K562 (cell line): ENCODE measurements at regions not wholly inside any gene's neighbourhood (a gene's known extent, or its start where the extent isn't known, plus 50 kb on each side); places are given as distances from the start of the nearest gene placed in this dataset.

Source experiments
- ATAC-seq: fragments of 200-7000 bp; cut with Tn5 transposase; 3 replicates; pipeline ENCODE4 v1.9.1; 2020; ENCODE audit warnings: moderate library complexity
- BruUV-seq: library from RNA; stranded (reverse); fragments of 400-500 nt; replicated peaks from 2 replicates; lab custom pipeline; 2021; lab: Mats Ljungman, UMichigan
- CTCF ChIA-PET: fragments of 300-600 bp; formaldehyde crosslinking; extraction: SDS; loops from one replicate; lab custom pipeline; 2021; ENCODE audit warnings: low intra/inter-chr PET ratio; lab: Yijun Ruan, JAX
- POLR2A ChIA-PET: fragments of 300-600, 350-650 bp; sonication (Branson Sonifier 250); formaldehyde crosslinking; extraction: SDS; loops from one replicate; lab custom pipeline; 2021; ENCODE audit warnings: antibody characterized with exemption, inconsistent platforms; lab: Yijun Ruan, JAX
- DNase-seq, 4 experiments: peaks; one replicate each; pipeline versions ENCODE4 v3.0.0 to v3.0.0-alpha.2; 2011 to 2018; ENCODE audit warnings: low spot score in 3 of 4, mixed read lengths in 3 of 4; ENCODE audit errors: extremely low read depth in 1 of 4
- FAIRE-seq: peaks from 2 replicates; lab custom pipeline; 2011; peaks lifted over from hg19 to GRCh38; lab: Jason Lieb, UNC
- H2AFZ ChIP-seq: 2 replicates; pipeline ENCODE4 v1.6.0; 2011; ENCODE audit warnings: low read depth, low read length, control low read depth, inconsistent platforms
- H3K27ac ChIP-seq: fragments of 200-600 bp; 3 replicates; pipeline ENCODE4 v1.8.0; 2011; ENCODE audit warnings: low read depth, mild to moderate bottlenecking, control low read depth, inconsistent platforms, low read length, moderate library complexity, mixed read lengths; ENCODE audit errors: extremely low read depth
- H3K27me3 ChIP-seq, 2 experiments: fragments of 300-600 bp in 1 of 2; 2 replicates in 1 of 2; 3 replicates in 1 of 2; pipeline versions ENCODE4 v1.6.0 to v1.8.0; 2011; ENCODE audit warnings: inconsistent platforms in 2 of 2, low read length in 2 of 2, mild to moderate bottlenecking in 1 of 2, mixed read lengths in 1 of 2, moderate library complexity in 1 of 2; ENCODE audit not compliant: control insufficient read depth in 2 of 2, insufficient read depth in 2 of 2
- H3K36me3 ChIP-seq: fragments of 300-600 bp; 3 replicates; pipeline ENCODE4 v1.8.0; 2011; ENCODE audit warnings: mild to moderate bottlenecking, low read length, inconsistent platforms; ENCODE audit not compliant: control insufficient read depth, insufficient read depth
- H3K4me1 ChIP-seq, 2 experiments: fragments of 200-600 bp in 1 of 2; replicated peaks in 1 of 2; 2 replicates in 1 of 2; 3 replicates in 1 of 2; pipeline versions ENCODE4 v1.5.1 to v1.8.0; 2011; ENCODE audit warnings: inconsistent platforms in 2 of 2, low read length in 2 of 2, mild to moderate bottlenecking in 1 of 2, mixed read lengths in 1 of 2, moderate library complexity in 1 of 2; ENCODE audit not compliant: control insufficient read depth in 2 of 2, insufficient read depth in 2 of 2
- H3K4me2 ChIP-seq: 2 replicates; pipeline ENCODE4 v1.6.1; 2011; ENCODE audit warnings: low read length, control low read depth, inconsistent platforms, mixed read lengths; ENCODE audit not compliant: insufficient read depth
- H3K4me3 ChIP-seq: fragments of 200-600 bp; sonication (generic), shearing (Covaris generic); 2 replicates; pipeline ENCODE4 v1.5.1; 2016; ENCODE audit warnings: control low read depth, inconsistent platforms
- H3K79me2 ChIP-seq: fragments of 200-600 bp; 3 replicates; pipeline ENCODE4 v1.8.0; 2011; ENCODE audit warnings: low read length, inconsistent platforms; ENCODE audit not compliant: control insufficient read depth, insufficient read depth
- H3K9ac ChIP-seq, 2 experiments: 2 replicates each; pipeline versions ENCODE4 v1.6.0 to v1.6.1; 2011; ENCODE audit warnings: low read depth in 2 of 2, low read length in 2 of 2, control low read depth in 1 of 2, inconsistent platforms in 1 of 2, mild to moderate bottlenecking in 1 of 2, mixed read lengths in 1 of 2; ENCODE audit not compliant: insufficient read depth in 1 of 2
- H3K9me1 ChIP-seq: one replicate; pipeline ENCODE4 v1.6.0; 2011; ENCODE audit warnings: inconsistent platforms, mild to moderate bottlenecking, low read length, moderate library complexity; ENCODE audit not compliant: control insufficient read depth, insufficient read depth
- H3K9me3 ChIP-seq: replicated peaks from 2 replicates; pipeline ENCODE4 v1.5.1; 2011; ENCODE audit warnings: low read depth, low read length, inconsistent platforms; ENCODE audit not compliant: control insufficient read depth, insufficient read depth
- H4K20me1 ChIP-seq: replicated peaks from 2 replicates; pipeline ENCODE4 v1.6.1; 2011; ENCODE audit warnings: low read length, inconsistent platforms, mixed read lengths; ENCODE audit not compliant: control insufficient read depth, insufficient read depth
- CEBPB ChIP-seq: fragments of 450-650 bp; IDR thresholded peaks from 2 replicates; pipeline ENCODE4 v1.6.1; 2016; ENCODE audit warnings: missing genetic modification characterization, missing compliant biosample characterization
- CHCHD3 ChIP-seq: fragments of 250-450 bp; sonication (Bioruptor Pico); IDR thresholded peaks from 2 replicates; pipeline ENCODE4 v2.1.2; 2022; ENCODE audit warnings: mild to moderate bottlenecking
- CHD1 ChIP-seq: fragments of 200-600 bp; sonication (generic); IDR thresholded peaks from one replicate; pipeline ENCODE4 v1.6.1; 2012; ENCODE audit warnings: mild to moderate bottlenecking, moderate library complexity, low read length, inconsistent platforms
- FOXP1 ChIP-seq: sonication (generic); formaldehyde crosslinking; IDR thresholded peaks from 2 replicates; pipeline ENCODE4 v1.8.0; 2022; ENCODE audit warnings: mild to moderate bottlenecking, missing genetic modification reagents
- ILK ChIP-seq: fragments of 450-650 bp; IDR thresholded peaks from 2 replicates; pipeline ENCODE4 v1.6.1; 2016; ENCODE audit warnings: missing genetic modification characterization, low read depth, mild to moderate bottlenecking, missing compliant biosample characterization, moderate library complexity, borderline replicate concordance
- NUFIP1 ChIP-seq: fragments of 450-650 bp; IDR thresholded peaks from 2 replicates; pipeline ENCODE4 v1.6.1; 2018; ENCODE audit not compliant: partially characterized antibody
- RB1 ChIP-seq: fragments of 450-650 bp; IDR thresholded peaks from 2 replicates; pipeline ENCODE4 v1.6.1; 2017; ENCODE audit warnings: low read depth, mild to moderate bottlenecking
- TGIF2 ChIP-seq: sonication (generic); formaldehyde crosslinking; IDR thresholded peaks from 2 replicates; pipeline ENCODE4 v1.8.1; 2022; ENCODE audit warnings: mild to moderate bottlenecking, missing genetic modification reagents, moderate library complexity
- THAP7 ChIP-seq: fragments of 250-450 bp; sonication (Bioruptor Pico); IDR thresholded peaks from 2 replicates; pipeline ENCODE4 v1.5.0; 2021
- ZNF324 ChIP-seq: fragments of 250-450 bp; sonication (Bioruptor Pico); IDR thresholded peaks from 2 replicates; pipeline ENCODE4 v1.4.0; 2020; ENCODE audit warnings: mild to moderate bottlenecking
- ZNF740 ChIP-seq, 3 experiments: fragments of 200-800 bp in 1 of 3; sonication (Bioruptor generic) in 1 of 3; sonication (generic) in 1 of 3; formaldehyde crosslinking in 1 of 3; IDR thresholded peaks; 2 replicates each; pipeline versions ENCODE4 v1.6.1 to v1.8.0; 2016 to 2022; ENCODE audit warnings: mild to moderate bottlenecking in 2 of 3, missing compliant biosample characterization in 2 of 3, missing genetic modification characterization in 2 of 3, missing genetic modification reagents in 1 of 3
- WGBS: fragments of 100-300 bp; shearing (Covaris generic); methylation state at CpG from one replicate; pipeline ENCODE4 v1.1.6; 2016; ENCODE audit warnings: low coverage, mixed read lengths; ENCODE audit not compliant: insufficient coverage; ENCODE audit errors: missing lambda C conversion rate; 5-methylcytosine and 5-hydroxymethylcytosine counted together
- in situ Hi-C: fragments of 300-500 bp; cut with MboI; formaldehyde crosslinking; loops from 4 replicates; pipeline ENCODE4 v1.15.0; 2018; ENCODE audit warnings: inconsistent platforms, mixed read lengths
- intact Hi-C: fragments of 100-400 bp; cut with micrococcal nuclease; formaldehyde crosslinking; loops from 2 replicates; pipeline ENCODE4 v1.14.2; 2022

- DNase-seq = no peak
- in situ Hi-C loops = no loop called here
- POLR2A ChIA-PET = no interaction called here
- Histone ChIP-seq H3K4me1 (no peaks in the 10 kb centered on the region), H3K4me2 (no peak overlapping the region), H3K4me3 (no peak overlapping the region), H3K9ac (no peak overlapping the region), H3K79me2 (no peaks in the 10 kb centered on the region), H3K9me1 (no peaks in the 10 kb centered on the region), H4K20me1 (no peaks in the 10 kb centered on the region), H3K36me3 (no peaks in the 10 kb centered on the region), H3K9me3 (no peaks in the 10 kb centered on the region), H3K27me3 (no peaks in the 10 kb centered on the region), H2AFZ (no peak overlapping the region), H3K27ac (no peak overlapping the region)
- CTCF ChIA-PET = no interaction called here
- FAIRE-seq = no peak
- no peak for TF ChIP-seq ILK
- no peak for TF ChIP-seq NUFIP1
- no peak for TF ChIP-seq RB1
- no peak for TF ChIP-seq ZNF324 (CRISPR knock-in tag)
- no peak for TF ChIP-seq CHCHD3 (CRISPR knock-in tag)
- no peak for TF ChIP-seq TGIF2 (CRISPR knock-in tag)
- TF ChIP-seq CHD1 = no peak
- TF ChIP-seq CEBPB = no peak
- no peak for TF ChIP-seq FOXP1 (CRISPR knock-in tag)
- no peak for TF ChIP-seq THAP7 (CRISPR knock-in tag)
- no peak for TF ChIP-seq ZNF740 (CRISPR knock-in tag; IDR thresholded peaks at IDR 0.05)
- no peak for TF ChIP-seq ZNF740 (tag; IDR thresholded peaks at IDR 0.05)
- BruUV-seq = no TSS peak
- intact Hi-C loops = no loop called here
- no peak for ATAC-seq
- WGBS = 0% methylated on average over 4 of the region's 4 CpGs
Observed at GRCh38 chr14:85195872-85196477, 334.0 kb upstream of the FLRT2 start.
